PC-3 (cell line): ENCODE measurements at regions not wholly inside any gene's neighbourhood (a gene's known extent, or its start where the extent isn't known, plus 50 kb on each side); places are given as distances from the start of the nearest gene placed in this dataset.

ENCODE experiments used
- CTCF ChIP-seq: fragments of 300-600 bp; sonication (generic); conservative IDR thresholded peaks from 2 replicates; pipeline ENCODE4 v1.5.1; 2017; ENCODE audit warnings: antibody characterized with exemption, low read depth, mild to moderate bottlenecking, low read length
- EZH2 ChIP-seq: fragments of 300-600 bp; sonication (generic); IDR thresholded peaks from one replicate; pipeline ENCODE4 v1.6.1; 2017; ENCODE audit warnings: antibody characterized with exemption, mild to moderate bottlenecking, low read length; ENCODE audit not compliant: unreplicated experiment
- EZH2phosphoT487 ChIP-seq: fragments of 300-600 bp; sonication (generic); IDR thresholded peaks from 2 replicates; pipeline ENCODE4 v1.6.1; 2018; ENCODE audit warnings: mild to moderate bottlenecking, antibody characterized with exemption, low read length, borderline replicate concordance

GRCh38 chr4:128597500-128597899 is 212.0 kb upstream of the JADE1 start:
- TF ChIP-seq CTCF (no peak), EZH2phosphoT487 (no peak), EZH2 (no peak)
